HG02973 (cell line): ENCODE measurements at regions not wholly inside any gene's neighbourhood (a gene's known extent, or its start where the extent isn't known, plus 50 kb on each side); places are given as distances from the start of the nearest gene placed in this dataset.
A peak's percentile ranks its signal among the peaks of the same experiment; 100 is the strongest.
"Not testable (repeated sequence)": the region's sequence is repeated elsewhere in the genome, so short reads cannot be mapped to it uniquely, and the experiment has no call there.

Source experiments
- ATAC-seq: cut with Tn5 transposase; IDR thresholded peaks from one replicate; pipeline ENCODE4 v1.9.1; 2021; ENCODE audit warnings: moderate library complexity; ENCODE audit not compliant: unreplicated experiment

- no peak for ATAC-seq
Observed at GRCh38 chr5:100249884-100250269, 285.3 kb upstream of the FAM174A start.

- ATAC-seq, result no peak
Observed at GRCh38 chr5:100249211-100249883, 285.8 kb upstream of the FAM174A start.

DNA sequence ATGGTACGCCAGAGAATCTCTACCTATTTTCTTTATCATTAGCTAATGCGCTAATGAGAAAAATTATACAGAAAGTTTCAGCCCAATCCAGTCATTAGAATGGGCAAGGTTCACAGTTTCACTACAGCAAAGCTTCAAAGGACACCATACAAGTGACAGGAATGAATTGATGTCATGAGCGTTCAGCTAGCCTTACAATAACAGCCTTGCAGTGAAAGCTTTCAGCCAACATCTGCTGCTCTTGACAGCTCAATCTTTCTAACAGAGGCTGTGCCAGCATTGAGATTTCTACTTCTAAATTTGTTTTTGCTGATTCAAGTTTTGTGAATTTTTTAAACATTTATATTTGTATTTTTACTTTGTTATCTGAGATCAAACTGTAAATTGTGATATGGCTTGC is 302.4 kb upstream of the FAM174A start:
- ATAC-seq, result no peak

DNA sequence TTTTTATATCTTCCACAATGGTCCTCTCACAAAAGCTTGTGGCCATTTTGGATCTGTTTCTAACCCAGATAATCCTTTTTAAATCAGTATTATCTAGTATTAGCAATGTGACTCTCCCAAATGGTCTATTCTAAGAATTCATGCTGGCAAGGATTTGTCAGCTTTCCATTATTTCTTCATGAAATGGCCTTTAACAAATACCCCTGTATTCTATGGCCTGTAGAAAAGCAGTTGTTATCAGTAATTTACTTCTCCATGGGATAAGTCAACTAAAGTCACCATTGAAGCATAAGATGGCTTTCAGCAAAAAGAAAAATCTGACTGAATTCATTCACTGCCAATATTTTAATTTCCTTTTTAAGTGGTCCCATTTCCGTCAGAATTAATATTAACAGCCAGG is 346.4 kb upstream of the FAM174A start:
- no peak for ATAC-seq

GRCh38 chr5:100188339-100188738 is 346.8 kb upstream of the FAM174A start:
- no peak for ATAC-seq

DNA sequence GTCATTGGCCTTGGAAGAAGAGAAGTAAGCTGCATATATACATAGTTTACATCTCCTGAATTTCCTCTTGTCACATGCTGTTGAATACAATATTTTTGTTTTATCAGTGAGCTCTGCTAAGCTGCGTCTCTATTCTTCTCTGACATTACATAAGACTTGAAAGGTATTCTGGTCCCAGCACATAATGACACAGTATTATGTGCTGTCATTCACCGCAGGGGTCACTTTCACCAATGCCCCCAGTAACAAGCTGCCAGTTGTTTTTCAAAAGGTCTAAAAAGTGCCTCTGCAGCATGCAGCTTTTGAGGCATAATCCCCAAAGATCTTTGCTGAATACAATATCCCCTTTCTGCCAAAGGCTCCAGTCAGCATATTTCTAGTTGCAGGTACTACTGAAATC is 349.0 kb upstream of the FAM174A start:
- ATAC-seq, result no peak

GRCh38 chr5:100182402-100182801 is 352.8 kb upstream of the FAM174A start:
- ATAC-seq, result no peak

GRCh38 chr5:100175346-100175745 is 359.8 kb upstream of the FAM174A start:
- ATAC-seq, result no peak

DNA sequence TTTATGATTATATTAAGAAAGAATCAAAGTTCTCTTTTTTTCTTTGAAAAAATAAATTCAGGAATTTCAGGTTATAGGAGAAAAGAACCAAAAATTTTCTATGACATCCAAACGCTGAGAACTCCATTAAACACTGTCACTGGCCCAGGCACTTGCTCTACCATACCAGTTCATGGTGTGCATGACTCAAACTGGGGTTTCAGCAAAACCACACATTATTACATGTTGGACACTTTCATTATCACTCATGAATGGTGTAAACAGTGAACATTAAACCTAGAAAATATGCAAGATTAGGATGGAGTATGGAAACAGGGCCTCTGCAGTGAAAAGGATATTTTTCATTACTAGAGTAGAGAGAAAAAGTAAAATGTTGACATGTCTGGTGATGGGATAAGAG is 369.9 kb upstream of the FAM174A start:
- ATAC-seq, result peak; percentile 100

GRCh38 chr5:100161868-100162267 is 373.3 kb upstream of the FAM174A start:
- ATAC-seq, result no peak

DNA sequence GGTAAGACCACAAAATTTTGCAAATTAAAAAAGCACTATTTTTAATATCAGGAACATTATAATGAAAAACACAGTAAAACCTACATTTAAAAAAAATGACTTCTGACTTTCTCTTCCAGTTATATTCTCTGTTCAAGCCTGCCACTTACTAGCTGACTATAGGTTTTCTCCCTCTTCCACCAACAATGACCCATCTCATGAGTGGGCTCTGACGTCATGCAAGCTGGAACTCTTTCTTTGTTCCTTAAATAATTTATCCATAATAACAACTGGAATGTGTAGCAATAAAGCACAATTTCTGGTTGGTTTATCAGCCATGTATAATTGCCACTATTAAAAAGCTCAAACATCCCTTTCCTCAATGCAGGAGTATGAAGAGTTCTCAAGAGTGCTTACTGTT is 378.1 kb upstream of the FAM174A start:
- ATAC-seq, result no peak

GRCh38 chr5:100148239-100148638 is 386.9 kb upstream of the FAM174A start:
- ATAC-seq, result no peak

DNA sequence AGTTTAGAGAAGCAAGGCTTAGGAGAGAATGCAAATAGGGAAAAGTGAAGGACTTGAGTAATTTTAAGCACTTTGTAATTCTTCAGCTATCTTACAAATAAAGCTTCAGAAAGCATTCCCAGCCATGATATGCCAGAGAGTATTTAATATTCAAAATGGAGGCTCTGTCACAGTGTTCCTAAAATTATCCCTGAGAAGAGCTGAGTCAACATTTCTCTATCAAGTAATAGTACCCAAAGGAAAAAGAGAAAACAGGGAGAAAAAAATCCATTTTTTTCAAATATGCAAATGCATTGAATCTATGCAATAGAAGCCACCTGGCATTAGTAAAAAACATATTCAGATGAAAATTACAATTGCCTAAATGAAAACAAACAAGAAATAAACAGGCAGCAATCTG is 392.6 kb upstream of the FAM174A start:
- no peak for ATAC-seq

- no peak for ATAC-seq
Observed at GRCh38 chr5:100131161-100131560, 404.0 kb upstream of the FAM174A start.

DNA sequence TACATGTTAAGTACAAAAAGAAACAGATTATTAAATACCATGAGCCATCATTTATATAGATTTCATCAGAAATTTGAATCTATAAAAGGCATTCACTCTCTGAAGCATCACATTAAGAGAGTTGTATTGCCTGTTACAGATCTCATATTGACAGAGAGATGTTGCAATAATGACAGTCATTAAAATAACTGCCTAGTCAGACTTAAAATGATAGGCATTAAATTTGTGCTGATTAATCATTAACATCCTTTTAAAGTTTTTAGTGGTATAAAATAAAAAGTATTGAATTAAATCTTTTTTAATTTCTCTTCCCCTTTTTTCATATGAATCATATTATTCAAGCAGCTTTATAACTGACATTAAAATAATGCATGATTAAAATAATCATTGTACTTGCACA is 404.9 kb upstream of the FAM174A start:
- no peak for ATAC-seq

- no peak for ATAC-seq
Observed at GRCh38 chr5:100119903-100120302, 415.3 kb upstream of the FAM174A start.

- no peak for ATAC-seq
Observed at GRCh38 chr5:100110497-100110896, 424.7 kb upstream of the FAM174A start.

GRCh38 chr5:100108883-100109282 is 426.3 kb upstream of the FAM174A start:
- ATAC-seq, result no peak

- ATAC-seq, result not testable (repeated sequence)
Observed at GRCh38 chr5:100103592-100104119, 431.5 kb upstream of the FAM174A start.

GRCh38 chr5:100101466-100101865 is 433.7 kb upstream of the FAM174A start:
- not testable (repeated sequence) for ATAC-seq

GRCh38 chr5:100096328-100096727 is 438.8 kb upstream of the FAM174A start:
- not testable (repeated sequence) for ATAC-seq

GRCh38 chr5:100080703-100081102 is 454.5 kb upstream of the FAM174A start:
- ATAC-seq, result not testable (repeated sequence)

- ATAC-seq, result not testable (repeated sequence)
Observed at GRCh38 chr5:100079163-100079562, 456.0 kb upstream of the FAM174A start.
